Iris pigment epithelial cell (primary cell): ENCODE measurements at regions not wholly inside any gene's neighbourhood (a gene's known extent, or its start where the extent isn't known, plus 50 kb on each side); places are given as distances from the start of the nearest gene placed in this dataset.
"Not testable (repeated sequence)": the region's sequence is repeated elsewhere in the genome, so short reads cannot be mapped to it uniquely, and the experiment has no call there.

Source experiments
- DNase-seq: peaks from one replicate; pipeline ENCODE4 v3.0.0-alpha.2; 2011; ENCODE audit warnings: low read depth

DNA sequence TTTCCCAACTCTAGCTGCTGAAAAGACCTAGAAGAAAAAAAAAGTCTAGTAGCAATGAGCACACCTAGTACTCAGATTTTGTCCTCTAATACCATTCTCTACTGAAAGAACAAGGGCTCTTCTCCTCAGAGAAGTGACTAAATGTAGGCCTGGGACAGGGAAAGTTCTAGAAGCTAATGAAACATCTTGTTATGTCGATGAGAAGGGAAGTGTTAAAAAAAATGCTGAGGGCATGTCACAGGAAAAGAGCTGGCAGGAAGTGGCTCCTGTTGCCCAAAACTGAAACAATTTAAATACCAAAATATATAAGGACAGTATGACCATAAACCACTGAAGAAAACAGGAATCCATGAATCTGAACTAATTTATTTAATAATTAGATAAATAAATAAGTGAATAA, 581.4 kb upstream of the TBL1XR1 start:
- DNase-seq: no peak

DNA sequence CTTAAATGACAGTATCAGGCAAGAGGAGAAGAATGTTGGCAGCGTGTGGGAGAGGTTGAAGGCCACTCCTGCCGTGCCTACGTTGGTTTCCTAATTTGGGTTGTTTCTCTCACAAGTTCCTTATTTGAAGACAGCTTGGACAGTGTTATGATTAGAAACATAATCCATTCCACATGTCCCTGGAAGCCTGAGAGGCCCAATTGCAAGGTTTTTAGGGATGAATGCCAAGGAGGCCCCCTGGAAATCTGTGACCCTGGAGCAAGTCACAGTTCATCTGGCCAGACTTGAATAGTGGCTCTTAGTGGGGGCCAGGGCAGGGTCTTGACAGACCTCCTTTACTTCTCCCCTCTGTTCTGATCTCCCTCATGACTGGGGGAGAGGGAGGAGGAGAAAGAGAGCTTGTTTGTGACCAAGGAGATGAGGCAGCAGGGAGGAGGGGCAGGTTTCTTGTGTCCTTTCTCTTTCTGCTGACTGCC, 584.4 kb upstream of the TBL1XR1 start:
- DNase-seq: peak; percentile 88

- no peak for DNase-seq
Measured at GRCh38 chr3:177783338-177783737, 586.1 kb upstream of the TBL1XR1 start.

DNA sequence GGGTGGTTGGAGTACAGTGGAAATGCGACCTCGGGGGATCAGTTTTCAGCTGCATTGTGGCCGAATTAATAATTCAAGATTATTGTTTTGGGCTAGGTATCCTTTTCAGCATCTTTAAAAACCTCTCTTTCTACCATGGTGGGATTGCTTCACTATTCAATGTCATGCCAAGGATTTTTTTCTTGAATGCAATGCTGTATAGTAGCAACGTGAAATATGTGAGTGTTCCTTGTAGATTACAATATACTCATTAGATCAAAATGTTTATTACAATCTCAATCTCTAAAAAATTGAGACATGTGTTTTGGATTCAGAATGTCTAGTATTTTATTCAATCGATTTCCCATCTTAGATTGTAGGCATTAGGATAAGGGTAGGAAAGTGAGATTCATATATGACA, 586.5 kb upstream of the TBL1XR1 start:
- DNase-seq: no peak

DNA sequence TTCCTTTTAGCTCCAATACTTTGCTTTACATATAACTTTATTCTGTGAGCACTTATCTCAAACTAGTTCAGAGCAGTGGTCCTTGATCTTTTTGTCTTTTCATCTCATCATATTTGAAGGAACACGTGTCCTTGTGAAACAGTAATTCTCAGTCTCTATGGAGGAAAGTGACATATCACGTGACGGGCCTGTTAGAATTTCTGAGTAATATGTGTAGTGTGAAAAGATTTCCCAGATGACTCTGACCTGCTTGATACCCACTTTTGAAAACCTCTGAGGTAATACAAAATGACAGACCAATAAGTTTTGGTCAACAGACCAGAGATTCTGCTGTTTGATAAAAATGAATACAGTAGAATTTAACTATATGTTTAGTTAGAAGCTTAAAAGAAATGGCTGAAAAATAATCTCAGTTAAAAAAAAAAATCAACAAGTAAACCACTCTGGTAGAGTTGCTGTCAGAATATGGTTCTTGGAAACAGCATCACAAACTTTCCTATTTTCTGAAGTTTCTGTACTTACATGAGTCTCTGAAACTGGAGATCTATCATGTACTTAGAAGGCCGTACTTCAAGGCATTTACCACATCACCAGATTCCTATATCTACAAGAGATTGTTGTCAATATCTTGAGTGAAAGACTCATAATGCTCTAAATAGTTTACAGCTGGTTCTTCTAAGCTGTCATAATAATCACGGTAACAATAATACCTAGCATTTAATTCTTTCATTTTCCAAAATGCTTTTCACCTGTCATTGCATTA, 590.2 kb upstream of the TBL1XR1 start:
- DNase-seq: no peak

- no peak for DNase-seq
Measured at GRCh38 chr3:177789500-177789899, 592.2 kb upstream of the TBL1XR1 start.

- DNase-seq: peak; percentile 47
Measured at GRCh38 chr3:177792311-177793030, 595.2 kb upstream of the TBL1XR1 start.

- DNase-seq: no peak
Measured at GRCh38 chr3:177793451-177793850, 596.2 kb upstream of the TBL1XR1 start.

- no peak for DNase-seq
Measured at GRCh38 chr3:177795216-177795615, 597.9 kb upstream of the TBL1XR1 start.

- no peak for DNase-seq
Measured at GRCh38 chr3:177795859-177796258, 598.6 kb upstream of the TBL1XR1 start.

GRCh38 chr3:177800147-177800546, 602.9 kb upstream of the TBL1XR1 start:
- DNase-seq: peak; percentile 84

DNA sequence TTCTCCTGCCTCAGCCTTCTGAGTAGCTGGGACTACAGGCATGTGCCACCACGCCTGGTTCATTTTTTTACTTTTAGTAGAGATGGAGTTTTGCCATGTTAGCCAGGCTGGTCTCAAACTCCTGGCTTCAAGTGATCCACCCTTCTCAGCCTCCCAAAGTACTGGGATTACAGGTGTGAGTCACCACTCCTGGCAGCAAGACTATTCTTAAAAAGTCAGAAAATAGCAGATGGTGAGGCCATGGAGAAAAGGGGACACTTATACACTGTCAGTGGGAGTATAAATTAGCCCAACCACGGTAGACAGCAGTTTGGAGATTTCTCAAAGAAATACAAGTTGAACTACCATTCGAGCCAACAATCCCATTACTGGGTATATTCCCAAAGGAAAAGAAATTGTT, 603.3 kb upstream of the TBL1XR1 start:
- DNase-seq: peak; percentile 69

DNA sequence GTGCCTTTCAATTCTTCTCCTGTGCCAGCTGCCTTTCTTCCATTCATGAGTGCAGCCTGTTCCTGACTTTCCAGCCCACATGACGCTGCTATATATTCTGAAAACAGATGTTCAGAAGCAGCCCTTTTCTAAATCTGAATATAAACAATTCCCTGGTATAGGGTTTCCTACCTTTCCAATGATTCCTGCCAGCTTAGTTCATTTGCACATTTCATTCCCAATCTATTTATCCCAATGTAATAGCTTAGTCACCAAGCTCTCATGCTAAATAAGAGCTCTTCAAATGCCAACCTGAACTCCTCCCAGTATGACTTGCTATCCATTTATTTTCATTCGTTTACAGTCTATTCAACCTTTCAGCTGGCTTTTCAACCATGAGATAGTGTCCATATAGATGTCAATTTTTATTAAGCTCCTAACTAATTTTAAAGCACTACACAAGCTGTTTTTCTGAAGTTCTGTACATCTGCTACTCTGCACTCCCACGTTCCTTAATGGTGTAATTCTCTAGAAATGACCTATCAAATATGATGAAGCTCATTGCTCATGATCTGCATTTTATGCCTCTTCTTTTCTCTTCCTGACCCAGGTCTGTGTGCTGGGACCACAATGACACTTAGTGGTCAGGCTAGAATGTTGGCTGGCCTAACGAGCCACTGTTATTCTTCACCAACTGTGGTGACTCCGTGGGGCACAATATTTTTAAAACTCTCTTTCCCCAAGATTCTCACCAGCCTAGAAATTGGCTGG, 605.0 kb upstream of the TBL1XR1 start:
- DNase-seq: peak; percentile 45

DNA sequence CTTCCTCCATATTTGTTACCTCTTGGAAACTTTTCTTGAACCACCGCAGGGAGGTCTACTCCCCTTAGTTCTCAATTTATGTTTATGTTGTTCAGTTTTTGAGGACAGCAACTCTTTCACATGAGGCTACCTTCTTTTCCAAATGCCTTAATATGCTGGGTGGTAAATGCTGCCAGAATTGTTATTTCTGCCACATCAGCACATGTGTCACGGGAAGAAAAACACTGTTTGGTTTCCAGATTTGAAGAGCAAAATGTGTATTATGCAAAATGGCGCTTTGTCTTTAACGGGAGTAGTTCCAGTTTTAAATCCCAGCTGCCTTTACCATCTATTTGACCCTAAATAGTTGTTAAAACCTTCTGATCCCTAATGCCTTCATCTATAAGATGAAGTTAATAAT, 606.2 kb upstream of the TBL1XR1 start:
- DNase-seq: no peak

- DNase-seq: no peak
Measured at GRCh38 chr3:177804032-177804431, 606.8 kb upstream of the TBL1XR1 start.

DNA sequence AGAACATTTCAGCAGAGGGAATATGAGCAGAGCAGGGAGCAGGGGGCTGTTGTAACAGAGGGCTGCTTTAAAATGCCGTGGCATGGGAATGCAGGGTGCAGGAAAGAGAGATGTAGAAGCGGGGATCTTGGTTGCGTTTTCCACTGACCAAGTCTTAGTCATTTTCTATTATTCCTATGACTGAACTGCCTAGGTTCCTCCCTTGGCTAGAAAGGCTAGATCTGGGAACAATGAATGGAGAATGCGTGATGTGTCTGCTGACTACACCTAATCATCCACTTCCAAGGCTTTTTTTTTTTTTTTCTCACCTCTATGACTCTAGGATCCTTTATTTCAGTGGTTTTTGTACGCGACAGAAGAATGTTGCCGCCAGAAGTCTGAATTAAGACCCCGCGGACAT, 607.4 kb upstream of the TBL1XR1 start:
- DNase-seq: no peak

GRCh38 chr3:177807150-177807875, 610.0 kb upstream of the TBL1XR1 start:
- peak; percentile 94 for DNase-seq

DNA sequence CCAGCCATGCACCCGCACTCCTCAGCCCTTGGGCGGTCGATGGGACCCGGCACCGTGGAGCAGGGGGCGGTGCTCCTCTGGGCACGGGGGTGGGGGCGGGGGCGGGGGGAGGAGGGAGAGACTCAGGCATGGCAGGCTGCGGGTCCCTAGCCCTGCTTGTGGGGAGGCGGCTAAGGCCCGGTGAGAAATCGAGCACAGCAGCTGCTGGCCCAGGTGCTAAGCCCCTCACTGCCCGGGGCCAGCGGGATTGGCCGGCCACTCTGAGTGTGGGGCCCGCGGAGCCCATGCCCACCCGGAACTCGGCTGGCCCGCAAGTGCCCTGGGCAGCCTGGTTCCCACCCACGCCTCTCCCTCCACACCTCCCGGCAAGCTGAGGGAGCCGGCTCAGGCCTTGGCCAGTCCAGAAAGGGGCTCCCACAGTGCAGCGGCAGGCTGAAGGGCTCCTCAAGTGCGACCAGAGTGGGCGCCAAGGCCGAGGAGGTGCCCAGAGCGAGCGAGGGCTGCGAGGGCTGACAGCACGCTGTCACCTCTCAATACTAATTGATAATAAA, 611.7 kb upstream of the TBL1XR1 start:
- not testable (repeated sequence) for DNase-seq

DNA sequence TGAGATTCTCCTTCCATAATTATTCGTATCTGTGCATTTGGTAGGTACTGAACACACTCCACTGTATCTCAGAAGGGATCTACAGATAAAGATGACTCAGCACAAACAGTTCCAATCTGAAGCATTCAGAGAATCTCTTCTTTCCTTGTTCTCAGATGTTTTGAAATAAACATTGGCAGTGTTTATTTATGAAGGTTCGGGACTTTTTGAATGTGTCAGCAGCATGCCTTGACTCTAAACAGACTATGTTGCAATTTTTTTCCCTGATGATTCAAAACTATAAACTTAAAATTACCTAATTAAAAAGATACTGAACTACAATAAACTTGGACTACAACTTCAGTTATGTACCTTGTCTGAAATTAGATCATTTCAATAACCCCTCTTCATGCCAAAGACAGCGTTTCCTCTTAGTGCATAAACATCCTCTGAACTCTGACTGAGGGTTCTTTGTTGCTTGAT, 612.9 kb upstream of the TBL1XR1 start:
- peak; percentile 98 for DNase-seq

DNA sequence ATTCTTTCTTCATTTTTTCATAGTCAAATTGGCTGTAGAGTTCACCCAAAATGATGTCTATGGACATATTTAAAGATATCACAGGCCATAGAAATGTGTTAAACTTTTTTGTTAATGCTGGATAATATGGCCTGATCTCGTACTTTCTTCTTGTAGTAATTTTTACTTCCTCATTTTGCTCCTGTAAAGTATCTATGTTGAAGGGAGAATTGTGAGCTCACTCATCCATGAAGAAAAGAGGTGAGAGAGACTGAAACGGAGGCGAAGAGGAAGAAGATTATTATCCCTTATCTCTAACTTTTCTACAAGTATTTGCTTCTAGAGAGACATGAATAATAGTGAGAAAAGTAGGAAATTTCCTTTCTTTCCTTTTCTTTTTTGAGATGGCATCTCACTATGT, 613.8 kb upstream of the TBL1XR1 start:
- no peak for DNase-seq

GRCh38 chr3:177811835-177812234, 614.6 kb upstream of the TBL1XR1 start:
- DNase-seq: peak; percentile 69

- DNase-seq: no peak
Measured at GRCh38 chr3:177812492-177812891, 615.2 kb upstream of the TBL1XR1 start.
